ENCODE measurements at regions not wholly inside any gene's neighbourhood (a gene's known extent, or its start where the extent isn't known, plus 50 kb on each side); places are given as distances from the start of the nearest gene placed in this dataset.

DNA sequence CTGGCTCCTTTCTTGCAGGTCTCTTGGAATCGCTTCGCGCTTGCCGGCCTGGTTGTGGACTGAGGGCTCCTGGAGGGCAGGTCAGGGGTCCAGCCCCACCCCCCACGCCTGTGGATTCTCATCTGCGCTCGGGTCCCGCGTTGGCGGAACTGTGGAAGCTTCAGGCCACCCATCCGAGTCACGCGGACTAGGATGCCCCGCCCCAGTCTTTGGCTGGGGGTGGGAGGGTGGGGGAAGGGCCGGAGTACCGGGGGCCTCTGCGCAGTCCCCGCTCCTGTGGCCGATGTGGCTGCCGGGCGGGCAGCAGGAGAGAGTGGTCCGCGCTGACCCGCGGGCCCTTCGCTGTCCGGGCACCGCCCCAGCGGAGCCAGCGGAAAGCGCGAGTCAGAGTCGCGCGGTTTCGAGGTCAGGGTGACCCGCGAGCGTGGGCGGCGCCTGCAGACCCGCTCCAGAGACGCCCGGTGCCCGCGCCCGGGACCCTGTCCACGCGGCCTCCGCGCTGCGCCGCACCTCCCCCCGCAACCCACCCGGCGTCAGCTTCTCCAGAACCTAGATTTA, 114.2 kb downstream of the KLF13 start:
- TF ChIP-seq, protein P1, sequence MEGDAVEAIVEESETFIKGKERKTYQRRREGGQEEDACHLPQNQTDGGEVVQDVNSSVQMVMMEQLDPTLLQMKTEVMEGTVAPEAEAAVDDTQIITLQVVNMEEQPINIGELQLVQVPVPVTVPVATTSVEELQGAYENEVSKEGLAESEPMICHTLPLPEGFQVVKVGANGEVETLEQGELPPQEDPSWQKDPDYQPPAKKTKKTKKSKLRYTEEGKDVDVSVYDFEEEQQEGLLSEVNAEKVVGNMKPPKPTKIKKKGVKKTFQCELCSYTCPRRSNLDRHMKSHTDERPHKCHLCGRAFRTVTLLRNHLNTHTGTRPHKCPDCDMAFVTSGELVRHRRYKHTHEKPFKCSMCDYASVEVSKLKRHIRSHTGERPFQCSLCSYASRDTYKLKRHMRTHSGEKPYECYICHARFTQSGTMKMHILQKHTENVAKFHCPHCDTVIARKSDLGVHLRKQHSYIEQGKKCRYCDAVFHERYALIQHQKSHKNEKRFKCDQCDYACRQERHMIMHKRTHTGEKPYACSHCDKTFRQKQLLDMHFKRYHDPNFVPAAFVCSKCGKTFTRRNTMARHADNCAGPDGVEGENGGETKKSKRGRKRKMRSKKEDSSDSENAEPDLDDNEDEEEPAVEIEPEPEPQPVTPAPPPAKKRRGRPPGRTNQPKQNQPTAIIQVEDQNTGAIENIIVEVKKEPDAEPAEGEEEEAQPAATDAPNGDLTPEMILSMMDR (IDR thresholded peaks at IDR 0.05) = no peak
- no peak for TF ChIP-seq EZH2 (IDR thresholded peaks at IDR 0.05; ENCODE audit: borderline replicate concordance, insufficient read depth, low read depth, low read length, poor library complexity, severe bottlenecking)

Data from B cell (primary cell).